OCI-LY1 (cell line): ENCODE measurements at regions not wholly inside any gene's neighbourhood (a gene's known extent, or its start where the extent isn't known, plus 50 kb on each side); places are given as distances from the start of the nearest gene placed in this dataset.
"Not testable (repeated sequence)": the region's sequence is repeated elsewhere in the genome, so short reads cannot be mapped to it uniquely, and the experiment has no call there.

Experiments used
- H2AFZ ChIP-seq: fragments of 200-600 bp; sonication (generic), shearing (Covaris generic); 2 replicates; pipeline ENCODE4 v1.6.0; 2014; ENCODE audit warnings: antibody characterized with exemption, mild to moderate bottlenecking, low read length
- H3F3A ChIP-seq: fragments of 200-600 bp; sonication (generic), shearing (Covaris generic); 2 replicates; pipeline ENCODE4 v1.6.0; 2014; ENCODE audit warnings: mild to moderate bottlenecking, antibody characterized with exemption, low read length, moderate library complexity; ENCODE audit not compliant: insufficient read depth
- H3K27ac ChIP-seq: fragments of 200-600 bp; sonication (generic); 2 replicates; pipeline ENCODE4 v1.5.1; 2014; ENCODE audit warnings: low read length, mixed run types, mild to moderate bottlenecking, low read depth; ENCODE audit not compliant: poor library complexity, severe bottlenecking
- H3K27me3 ChIP-seq: fragments of 200-600 bp; sonication (generic); 2 replicates; pipeline ENCODE4 v1.6.0; 2014; ENCODE audit warnings: antibody characterized with exemption, mild to moderate bottlenecking, low read length, moderate library complexity; ENCODE audit not compliant: insufficient read depth
- H3K36me3 ChIP-seq: fragments of 200-600 bp; sonication (generic); 2 replicates; pipeline ENCODE4 v1.6.1; 2014; ENCODE audit warnings: mild to moderate bottlenecking, antibody characterized with exemption, low read length, moderate library complexity, mixed read lengths; ENCODE audit not compliant: insufficient read depth
- H3K4me1 ChIP-seq: fragments of 200-600 bp; sonication (generic); 2 replicates; pipeline ENCODE4 v1.5.1; 2014; ENCODE audit warnings: mild to moderate bottlenecking, low read length, moderate library complexity; ENCODE audit not compliant: insufficient read depth, severe bottlenecking
- H3K4me2 ChIP-seq: fragments of 200-600 bp; sonication (generic), shearing (Covaris generic); 2 replicates; pipeline ENCODE4 v1.6.1; 2014; ENCODE audit warnings: low read length
- H3K4me3 ChIP-seq: fragments of 200-600 bp; sonication (generic); 2 replicates; pipeline ENCODE4 v1.5.1; 2014; ENCODE audit warnings: low read length, low read depth, mild to moderate bottlenecking, mixed read lengths; ENCODE audit not compliant: poor library complexity, severe bottlenecking
- H3K79me2 ChIP-seq: fragments of 200-600 bp; shearing (Covaris generic); 2 replicates; pipeline ENCODE4 v1.6.1; 2016; ENCODE audit warnings: mixed run types, low read length, mixed read lengths; ENCODE audit not compliant: insufficient read depth
- H3K9ac ChIP-seq: fragments of 200-600 bp; sonication (generic), shearing (Covaris generic); 2 replicates; pipeline ENCODE4 v1.6.1; 2014; ENCODE audit warnings: mild to moderate bottlenecking, low read length, mixed read lengths
- H3K9me2 ChIP-seq: fragments of 200-600 bp; sonication (generic), shearing (Covaris generic); 2 replicates; pipeline ENCODE4 v1.6.1; 2014; ENCODE audit warnings: low read depth, mild to moderate bottlenecking, low read length, mixed read lengths
- H3K9me3 ChIP-seq: fragments of 200-600 bp; shearing (Covaris generic); 2 replicates; pipeline ENCODE4 v1.6.1; 2014; ENCODE audit warnings: low read length, mixed read lengths
- H4K20me1 ChIP-seq: fragments of 200-600 bp; sonication (generic), shearing (Covaris generic); 2 replicates; pipeline ENCODE4 v1.6.0; 2016; ENCODE audit warnings: mild to moderate bottlenecking, low read length; ENCODE audit not compliant: insufficient read depth
- CTCF ChIP-seq: fragments of 200-600 bp; sonication (generic), shearing (Covaris generic); IDR thresholded peaks from 2 replicates; pipeline ENCODE4 v1.5.1; 2017; ENCODE audit warnings: mild to moderate bottlenecking, antibody characterized with exemption, low read length, moderate library complexity, mixed read lengths
- EZH2 ChIP-seq: fragments of 200-600 bp; sonication (generic), shearing (Covaris generic); IDR thresholded peaks from 2 replicates; pipeline ENCODE4 v1.8.0; 2017; ENCODE audit warnings: borderline replicate concordance, mixed run types, mild to moderate bottlenecking, antibody characterized with exemption, low read length, moderate library complexity, mixed read lengths

GRCh38 chr1:99438656-99439230 is 174.5 kb downstream of the PLPPR4 start:
- Histone ChIP-seq H3K9me3 (no peaks in the 10 kb centered on the region), H3K4me3 (no peak overlapping the region), H3K79me2 (no peaks in the 10 kb centered on the region), H3K4me2 (no peak overlapping the region), H3K27ac (no peak overlapping the region), H2AFZ (no peak overlapping the region), H3K27me3 (no peaks in the 10 kb centered on the region), H4K20me1 (no peaks in the 10 kb centered on the region), H3K4me1 (no peaks in the 10 kb centered on the region), H3K9me2 (no peaks in the 10 kb centered on the region), H3K36me3 (no peaks in the 10 kb centered on the region), H3F3A (no peaks in the 10 kb centered on the region), H3K9ac (no peak overlapping the region)
- TF ChIP-seq CTCF (no peak), EZH2 (no peak)

GRCh38 chr1:99439433-99440075 is 175.3 kb downstream of the PLPPR4 start:
- Histone ChIP-seq H3K9me2 (no peaks in the 10 kb centered on the region), H3K27me3 (no peaks in the 10 kb centered on the region), H4K20me1 (no peaks in the 10 kb centered on the region), H3K36me3 (no peaks in the 10 kb centered on the region), H3K4me2 (no peak overlapping the region), H3K27ac (no peak overlapping the region), H3K4me3 (no peak overlapping the region), H3K9me3 (no peaks in the 10 kb centered on the region), H3F3A (no peaks in the 10 kb centered on the region), H3K4me1 (no peaks in the 10 kb centered on the region), H2AFZ (no peak overlapping the region), H3K9ac (no peak overlapping the region), H3K79me2 (no peaks in the 10 kb centered on the region)
- TF ChIP-seq CTCF, result no peak
- TF ChIP-seq EZH2, result no peak

GRCh38 chr1:99441299-99442095 is 177.2 kb downstream of the PLPPR4 start:
- Histone ChIP-seq H3K4me2 (no peak overlapping the region), H3K27me3 (no peaks in the 10 kb centered on the region), H3K36me3 (no peaks in the 10 kb centered on the region), H3K9me2 (no peaks in the 10 kb centered on the region), H3F3A (no peaks in the 10 kb centered on the region), H3K9me3 (no peaks in the 10 kb centered on the region), H3K27ac (no peak overlapping the region), H3K4me1 (no peaks in the 10 kb centered on the region), H3K4me3 (no peak overlapping the region), H3K9ac (no peak overlapping the region), H3K79me2 (no peaks in the 10 kb centered on the region), H2AFZ (no peak overlapping the region), H4K20me1 (no peaks in the 10 kb centered on the region)
- TF ChIP-seq EZH2 (no peak), CTCF (no peak)

GRCh38 chr1:99444211-99444927 is 180.1 kb downstream of the PLPPR4 start:
- H3K9me3 ChIP-seq, H3K9me2 ChIP-seq, H3K9ac ChIP-seq, H3K36me3 ChIP-seq, H3K27me3 ChIP-seq, H3K27ac ChIP-seq, H2AFZ ChIP-seq, H3K4me3 ChIP-seq, H3K79me2 ChIP-seq, H3F3A ChIP-seq, H3K4me1 ChIP-seq, H3K4me2 ChIP-seq, H4K20me1 ChIP-seq: not testable (repeated sequence)
